WERI-Rb-1 (cell line): ENCODE measurements at regions not wholly inside any gene's neighbourhood (a gene's known extent, or its start where the extent isn't known, plus 50 kb on each side); places are given as distances from the start of the nearest gene placed in this dataset.

ENCODE experiments used
- DNase-seq: peaks from one replicate; pipeline ENCODE4 v3.0.0-alpha.2; 2020
- H3K27ac ChIP-seq: fragments of 250-450 bp; sonication (Bioruptor Pico); 2 replicates; pipeline ENCODE4 v1.5.1; 2020; ENCODE audit warnings: mild to moderate bottlenecking, moderate library complexity
- H3K27me3 ChIP-seq: fragments of 250-450 bp; sonication (Bioruptor Pico); 2 replicates; pipeline ENCODE4 v1.5.1; 2021; ENCODE audit warnings: mild to moderate bottlenecking, low read depth, moderate library complexity; ENCODE audit not compliant: insufficient read depth, severe bottlenecking
- H3K36me3 ChIP-seq: fragments of 250-450 bp; sonication (Bioruptor Pico); 2 replicates; pipeline ENCODE4 v1.5.1; 2020; ENCODE audit warnings: mild to moderate bottlenecking, moderate library complexity
- H3K4me3 ChIP-seq: 2 replicates; pipeline ENCODE4 v1.5.1; 2011; ENCODE audit warnings: low read depth, mild to moderate bottlenecking, control low read depth, low read length
- H3K9me3 ChIP-seq: fragments of 250-450 bp; sonication (Bioruptor Pico); 2 replicates; pipeline ENCODE4 v1.5.1; 2021; ENCODE audit warnings: mild to moderate bottlenecking, moderate library complexity; ENCODE audit not compliant: severe bottlenecking
- TF ChIP-seq, protein P1 (sequence below): IDR thresholded peaks from 2 replicates; pipeline ENCODE4 v1.5.1; 2011; ENCODE audit warnings: low read depth, mild to moderate bottlenecking, control low read depth, inconsistent platforms, low read length

GRCh38 chr10:2459713-2460112, 607.6 kb upstream of the PFKP start:
- no peak for DNase-seq
- Histone ChIP-seq H3K4me3 (no peak overlapping the region), H3K27ac (no peak overlapping the region), H3K27me3 (no peaks in the 10 kb centered on the region), H3K9me3 (no peaks in the 10 kb centered on the region), H3K36me3 (no peaks in the 10 kb centered on the region)
- TF ChIP-seq, protein P1, sequence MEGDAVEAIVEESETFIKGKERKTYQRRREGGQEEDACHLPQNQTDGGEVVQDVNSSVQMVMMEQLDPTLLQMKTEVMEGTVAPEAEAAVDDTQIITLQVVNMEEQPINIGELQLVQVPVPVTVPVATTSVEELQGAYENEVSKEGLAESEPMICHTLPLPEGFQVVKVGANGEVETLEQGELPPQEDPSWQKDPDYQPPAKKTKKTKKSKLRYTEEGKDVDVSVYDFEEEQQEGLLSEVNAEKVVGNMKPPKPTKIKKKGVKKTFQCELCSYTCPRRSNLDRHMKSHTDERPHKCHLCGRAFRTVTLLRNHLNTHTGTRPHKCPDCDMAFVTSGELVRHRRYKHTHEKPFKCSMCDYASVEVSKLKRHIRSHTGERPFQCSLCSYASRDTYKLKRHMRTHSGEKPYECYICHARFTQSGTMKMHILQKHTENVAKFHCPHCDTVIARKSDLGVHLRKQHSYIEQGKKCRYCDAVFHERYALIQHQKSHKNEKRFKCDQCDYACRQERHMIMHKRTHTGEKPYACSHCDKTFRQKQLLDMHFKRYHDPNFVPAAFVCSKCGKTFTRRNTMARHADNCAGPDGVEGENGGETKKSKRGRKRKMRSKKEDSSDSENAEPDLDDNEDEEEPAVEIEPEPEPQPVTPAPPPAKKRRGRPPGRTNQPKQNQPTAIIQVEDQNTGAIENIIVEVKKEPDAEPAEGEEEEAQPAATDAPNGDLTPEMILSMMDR, result no peak

GRCh38 chr10:2456834-2457233, 610.5 kb upstream of the PFKP start:
- H3K27me3 ChIP-seq, result no peaks in the 10 kb centered on the region
- no peaks in the 10 kb centered on the region for H3K36me3 ChIP-seq
- H3K4me3 ChIP-seq, result no peak overlapping the region
- H3K27ac ChIP-seq, result no peak overlapping the region
- no peak for DNase-seq
- TF ChIP-seq, protein P1, result no peak
- no peaks in the 10 kb centered on the region for H3K9me3 ChIP-seq

DNA sequence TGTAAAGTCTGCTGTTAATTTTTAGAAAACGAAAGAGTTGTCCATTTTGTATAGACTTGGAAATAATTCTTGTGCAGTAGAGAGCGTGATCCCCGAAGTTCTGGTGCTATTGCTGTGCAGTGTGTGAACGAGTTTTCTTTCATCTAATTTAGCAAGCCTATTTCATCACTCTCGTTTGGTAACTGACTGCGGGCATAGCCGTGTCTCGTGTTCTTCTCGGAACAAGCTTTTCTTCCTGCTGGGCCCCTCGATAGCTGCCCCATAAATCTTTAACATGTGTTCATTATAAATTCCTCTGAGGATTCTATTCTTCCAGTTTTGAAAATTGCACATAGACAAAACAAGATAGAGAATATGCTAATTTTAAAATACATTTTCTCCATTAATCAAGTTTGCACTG, 622.0 kb upstream of the PFKP start:
- no peak overlapping the region for H3K27ac ChIP-seq
- DNase-seq, result no peak
- H3K4me3 ChIP-seq, result no peak overlapping the region
- H3K36me3 ChIP-seq, result no peaks in the 10 kb centered on the region
- TF ChIP-seq, protein P1, result no peak
- no peaks in the 10 kb centered on the region for H3K27me3 ChIP-seq
- H3K9me3 ChIP-seq, result no peaks in the 10 kb centered on the region

DNA sequence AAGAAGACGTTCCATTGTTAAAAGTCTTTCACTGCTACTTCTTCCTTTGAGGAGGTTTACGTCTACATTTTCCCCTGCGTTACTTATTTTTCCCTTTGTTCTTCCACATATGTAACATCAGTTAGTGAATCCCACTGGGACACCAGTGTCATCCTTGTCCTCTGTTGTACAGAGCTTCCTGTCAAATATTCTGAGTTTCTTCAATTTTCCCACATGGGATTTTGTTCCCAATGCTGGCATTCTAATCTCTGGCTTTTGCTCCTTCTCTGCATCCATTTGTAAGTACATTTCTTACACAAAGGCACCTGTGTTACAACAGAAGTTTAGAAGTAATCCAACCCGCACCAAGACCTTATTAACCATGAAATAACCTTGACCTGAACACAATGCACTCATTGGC, 627.4 kb upstream of the PFKP start:
- no peak for DNase-seq
- TF ChIP-seq, protein P1, result no peak

DNA sequence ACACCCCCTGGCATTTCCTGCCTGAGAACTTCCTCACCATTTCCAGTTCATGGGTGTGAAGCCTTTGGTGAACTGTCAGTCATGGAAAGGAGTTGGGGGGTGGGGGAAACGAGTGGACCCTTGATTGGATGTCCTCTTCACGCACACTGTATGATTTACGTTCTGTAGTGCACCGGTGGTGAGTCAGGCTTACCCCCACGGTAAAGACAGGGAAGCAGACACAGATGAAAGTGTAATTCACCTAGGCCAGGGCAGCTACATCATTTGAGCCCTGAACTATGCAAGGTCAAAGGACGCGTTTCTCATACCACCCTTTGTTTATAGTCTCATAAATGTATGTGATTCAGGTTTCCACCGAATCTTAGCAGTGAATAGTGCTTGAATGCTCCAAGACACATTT, 628.3 kb upstream of the PFKP start:
- H3K27ac ChIP-seq, result no peak overlapping the region
- TF ChIP-seq, protein P1, result no peak
- H3K9me3 ChIP-seq, result no peaks in the 10 kb centered on the region
- DNase-seq, result no peak
- no peaks in the 10 kb centered on the region for H3K36me3 ChIP-seq
- H3K4me3 ChIP-seq, result no peak overlapping the region
- H3K27me3 ChIP-seq, result no peaks in the 10 kb centered on the region

More for the DNA sequence above, 627.4 kb upstream of the PFKP start:
- Histone ChIP-seq H3K27ac (no peak overlapping the region), H3K4me3 (no peak overlapping the region), H3K36me3 (no peaks in the 10 kb centered on the region), H3K27me3 (no peaks in the 10 kb centered on the region), H3K9me3 (no peaks in the 10 kb centered on the region)

DNA sequence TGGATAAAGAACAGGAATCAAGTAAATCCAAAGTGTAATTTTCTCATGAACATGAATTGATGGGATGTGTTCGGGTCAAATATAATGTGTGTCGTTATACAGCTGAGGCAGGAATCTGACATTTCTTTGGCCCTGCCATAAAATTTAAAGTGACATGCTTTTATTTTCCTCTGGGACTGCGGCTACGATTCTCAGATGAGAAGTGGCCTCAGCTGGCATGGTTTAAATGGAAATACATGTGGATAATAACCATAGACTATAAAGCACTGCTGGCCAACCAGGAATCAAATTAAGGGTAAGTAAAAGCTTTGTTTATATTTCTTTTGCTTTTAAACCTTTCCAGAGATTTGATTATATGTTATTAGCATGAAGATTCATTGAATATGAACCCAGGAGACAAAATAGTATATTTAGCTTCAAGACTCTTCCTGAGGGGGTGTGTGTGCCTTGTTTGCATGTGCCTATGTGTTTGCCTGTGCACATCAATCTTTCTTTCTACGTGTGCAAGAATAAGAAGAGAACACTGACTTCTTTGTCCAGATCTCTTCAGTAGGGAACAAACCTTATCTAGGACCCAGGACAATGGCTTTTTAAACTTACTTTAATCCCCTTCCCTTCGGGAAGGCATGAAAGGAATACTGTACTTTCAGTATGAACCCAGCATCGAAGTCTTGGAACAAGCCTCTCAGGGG, 629.0 kb upstream of the PFKP start:
- Histone ChIP-seq H3K36me3 (no peaks in the 10 kb centered on the region), H3K27ac (no peak overlapping the region), H3K9me3 (no peaks in the 10 kb centered on the region), H3K27me3 (no peaks in the 10 kb centered on the region), H3K4me3 (no peak overlapping the region)
- no peak for DNase-seq
- TF ChIP-seq, protein P1, result no peak
